ENCODE measurements at regions not wholly inside any gene's neighbourhood (a gene's known extent, or its start where the extent isn't known, plus 50 kb on each side); places are given as distances from the start of the nearest gene placed in this dataset.
"Not testable (repeated sequence)": the region's sequence is repeated elsewhere in the genome, so short reads cannot be mapped to it uniquely, and the experiment has no call there.

GRCh38 chr16:29203046-29203932, 203.2 kb downstream of the NPIPB11 start:
- H3K9me3 Mint-ChIP-seq = peaks cover 16% of the 10 kb centered on the region
- H3K27ac Mint-ChIP-seq; H3K4me3 Mint-ChIP-seq; H3K36me3 Mint-ChIP-seq (ENCODE audit: low read depth); H3K4me1 Mint-ChIP-seq (ENCODE audit: low read depth); DNase-seq (ENCODE audit: low spot score); H3K27me3 Mint-ChIP-seq (ENCODE audit: insufficient read depth); intact Hi-C loops (cut with micrococcal nuclease): not testable (repeated sequence)

GRCh38 chr16:29202642-29203041, 203.9 kb downstream of the NPIPB11 start:
- H3K36me3 Mint-ChIP-seq (ENCODE audit: low read depth); intact Hi-C loops (cut with micrococcal nuclease); H3K4me3 Mint-ChIP-seq; DNase-seq (ENCODE audit: low spot score); H3K27me3 Mint-ChIP-seq (ENCODE audit: insufficient read depth); H3K27ac Mint-ChIP-seq; H3K4me1 Mint-ChIP-seq (ENCODE audit: low read depth): not testable (repeated sequence)
- H3K9me3 Mint-ChIP-seq = peaks cover 16% of the 10 kb centered on the region

DNA sequence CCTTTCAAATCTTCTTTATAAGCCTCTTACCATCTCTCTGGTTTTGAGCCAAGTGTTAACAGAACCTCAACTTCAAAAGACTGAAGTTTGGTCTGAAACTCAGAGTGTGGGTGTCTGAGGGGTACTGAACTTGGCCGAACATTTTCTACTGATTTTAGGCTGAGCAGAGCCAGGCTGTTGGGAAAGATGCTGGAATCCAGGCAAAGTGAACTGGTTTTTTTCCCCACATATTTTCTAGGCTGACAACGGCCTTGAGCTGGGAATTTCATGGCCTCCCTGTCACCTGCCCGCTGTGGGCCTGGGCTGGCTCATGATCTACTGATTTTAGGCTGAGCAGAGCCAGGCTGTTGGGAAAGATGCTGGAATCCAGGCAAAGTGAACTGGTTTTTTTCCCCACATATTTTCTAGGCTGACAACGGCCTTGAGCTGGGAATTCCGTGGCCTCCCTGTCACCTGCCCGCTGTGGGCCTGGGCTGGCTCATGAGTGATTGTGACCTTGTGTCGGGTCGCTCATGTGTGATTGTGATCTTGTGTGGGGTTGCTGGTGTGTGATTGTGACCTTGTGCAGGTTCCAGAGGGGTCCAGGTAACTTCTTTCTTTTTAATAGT, 204.4 kb downstream of the NPIPB11 start:
- H3K4me1 Mint-ChIP-seq (ENCODE audit: low read depth); H3K4me3 Mint-ChIP-seq; H3K27ac Mint-ChIP-seq; H3K36me3 Mint-ChIP-seq (ENCODE audit: low read depth); intact Hi-C loops (cut with micrococcal nuclease); H3K27me3 Mint-ChIP-seq (ENCODE audit: insufficient read depth); DNase-seq (ENCODE audit: low spot score): not testable (repeated sequence)
- peaks cover 16% of the 10 kb centered on the region for H3K9me3 Mint-ChIP-seq

DNA sequence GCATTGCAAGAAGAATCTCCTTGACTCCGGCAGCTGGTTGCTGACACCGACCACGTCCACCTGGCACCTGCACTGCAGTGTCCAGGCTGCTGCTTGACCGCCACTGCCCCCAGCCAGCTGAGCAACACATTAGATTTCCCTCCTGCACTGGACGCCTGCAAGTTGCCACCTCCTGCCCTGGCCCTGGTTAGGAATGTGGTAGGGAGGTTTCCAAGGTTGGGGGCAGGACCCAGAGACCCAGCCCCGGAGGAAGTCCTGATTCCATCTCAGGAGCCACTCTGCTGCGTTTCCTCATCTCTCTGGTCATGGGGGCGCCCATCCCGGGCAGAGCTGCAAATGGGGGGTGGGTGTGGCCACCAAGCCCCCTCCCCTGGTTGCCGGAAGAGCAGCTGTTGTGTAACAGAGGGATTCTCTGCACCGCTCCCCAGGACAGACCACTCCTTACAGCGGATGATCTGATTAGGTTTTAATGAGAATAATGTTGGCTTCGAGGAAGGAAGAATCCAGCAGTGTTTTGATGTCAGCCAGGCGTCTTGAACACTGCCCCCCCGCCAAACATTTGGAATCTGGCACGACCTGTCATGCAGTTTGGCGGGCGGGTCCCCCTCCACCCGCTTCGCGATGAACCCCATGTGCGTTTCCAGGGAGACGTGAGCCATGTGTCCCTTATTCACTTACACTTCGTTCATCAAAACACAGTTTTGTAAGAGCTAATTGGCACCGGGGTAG, 205.1 kb downstream of the NPIPB11 start:
- H3K4me1 Mint-ChIP-seq (ENCODE audit: low read depth); H3K36me3 Mint-ChIP-seq (ENCODE audit: low read depth); H3K4me3 Mint-ChIP-seq; intact Hi-C loops (cut with micrococcal nuclease); H3K9me3 Mint-ChIP-seq; H3K27me3 Mint-ChIP-seq (ENCODE audit: insufficient read depth); H3K27ac Mint-ChIP-seq; DNase-seq (ENCODE audit: low spot score): not testable (repeated sequence)

GRCh38 chr16:29200681-29201080, 205.8 kb downstream of the NPIPB11 start:
- intact Hi-C loops (cut with micrococcal nuclease); H3K36me3 Mint-ChIP-seq (ENCODE audit: low read depth); H3K4me3 Mint-ChIP-seq; H3K4me1 Mint-ChIP-seq (ENCODE audit: low read depth); H3K9me3 Mint-ChIP-seq; H3K27me3 Mint-ChIP-seq (ENCODE audit: insufficient read depth); H3K27ac Mint-ChIP-seq; DNase-seq (ENCODE audit: low spot score): not testable (repeated sequence)

- DNase-seq (ENCODE audit: low spot score); intact Hi-C loops (cut with micrococcal nuclease); H3K9me3 Mint-ChIP-seq: not testable (repeated sequence)
Observed at GRCh38 chr16:29200135-29200601, 206.3 kb downstream of the NPIPB11 start.

GRCh38 chr16:29199626-29200025, 206.9 kb downstream of the NPIPB11 start:
- H3K36me3 Mint-ChIP-seq (ENCODE audit: low read depth); H3K9me3 Mint-ChIP-seq; intact Hi-C loops (cut with micrococcal nuclease); H3K27ac Mint-ChIP-seq; DNase-seq (ENCODE audit: low spot score); H3K4me3 Mint-ChIP-seq; H3K27me3 Mint-ChIP-seq (ENCODE audit: insufficient read depth); H3K4me1 Mint-ChIP-seq (ENCODE audit: low read depth): not testable (repeated sequence)

More at GRCh38 chr16:29200135-29200601, 206.3 kb downstream of the NPIPB11 start:
- H3K36me3 Mint-ChIP-seq (ENCODE audit: low read depth); H3K27ac Mint-ChIP-seq; H3K27me3 Mint-ChIP-seq (ENCODE audit: insufficient read depth); H3K4me3 Mint-ChIP-seq; H3K4me1 Mint-ChIP-seq (ENCODE audit: low read depth): not testable (repeated sequence)

DNA sequence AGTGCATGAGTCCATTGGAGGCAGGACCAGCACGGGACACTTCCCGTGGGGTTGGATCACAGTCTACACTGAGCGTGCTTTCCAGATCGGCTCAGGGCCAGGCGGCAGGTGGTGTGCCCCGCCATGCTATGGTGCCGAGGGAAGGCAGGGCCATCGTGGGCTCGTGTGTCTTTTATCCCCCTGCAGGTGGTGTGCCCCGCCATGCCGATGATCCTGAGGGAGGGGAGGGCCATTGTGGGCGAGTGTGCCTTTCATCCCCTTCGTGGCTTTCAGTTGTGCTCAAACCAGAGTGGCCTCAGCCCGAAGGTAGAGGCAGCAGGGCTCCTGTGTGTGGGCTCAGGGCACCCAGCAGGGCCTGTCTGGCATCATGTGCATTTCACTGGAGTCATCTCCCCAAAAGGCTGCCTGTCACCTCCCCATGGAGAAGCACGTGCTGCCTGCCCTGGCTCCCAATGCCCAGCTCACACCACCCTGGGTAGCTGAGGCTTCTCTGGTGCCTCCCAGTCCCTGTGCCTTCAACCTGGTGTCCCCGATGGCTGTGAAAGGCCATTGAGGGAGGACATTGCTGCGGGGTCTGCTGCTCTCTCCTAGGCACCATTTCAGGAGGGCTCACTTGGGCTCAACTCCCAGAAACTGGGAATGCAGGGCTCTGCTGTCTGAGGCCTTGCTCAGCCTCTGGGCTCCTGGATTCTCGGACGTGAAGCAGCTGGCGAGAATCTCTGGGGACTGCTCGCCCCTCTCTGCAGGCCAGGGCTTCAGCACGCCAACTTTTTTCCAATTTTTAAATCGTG, 207.6 kb downstream of the NPIPB11 start:
- Mint-ChIP-seq H3K36me3 (ENCODE audit: low read depth) (no peaks in the 10 kb centered on the region), H3K27me3 (ENCODE audit: insufficient read depth) (no peaks in the 10 kb centered on the region), H3K27ac (no peak overlapping the region), H3K4me3 (no peak overlapping the region), H3K4me1 (ENCODE audit: low read depth) (no peaks in the 10 kb centered on the region), H3K9me3 (no peaks in the 10 kb centered on the region)
- intact Hi-C loops (cut with micrococcal nuclease) = no loop called here
- no peak for DNase-seq (ENCODE audit: low spot score)

GRCh38 chr16:29198231-29198630, 208.3 kb downstream of the NPIPB11 start:
- H3K27ac Mint-ChIP-seq = no peak overlapping the region
- H3K27me3 Mint-ChIP-seq (ENCODE audit: insufficient read depth) = no peaks in the 10 kb centered on the region
- H3K36me3 Mint-ChIP-seq (ENCODE audit: low read depth) = no peaks in the 10 kb centered on the region
- no peak for DNase-seq (ENCODE audit: low spot score)
- H3K9me3 Mint-ChIP-seq = no peaks in the 10 kb centered on the region
- H3K4me1 Mint-ChIP-seq (ENCODE audit: low read depth) = no peaks in the 10 kb centered on the region
- H3K4me3 Mint-ChIP-seq = no peak overlapping the region
- intact Hi-C loops (cut with micrococcal nuclease) = no loop called here

- H3K27ac Mint-ChIP-seq; intact Hi-C loops (cut with micrococcal nuclease); H3K4me1 Mint-ChIP-seq (ENCODE audit: low read depth); H3K4me3 Mint-ChIP-seq; H3K36me3 Mint-ChIP-seq (ENCODE audit: low read depth); H3K27me3 Mint-ChIP-seq (ENCODE audit: insufficient read depth); DNase-seq (ENCODE audit: low spot score); H3K9me3 Mint-ChIP-seq: not testable (repeated sequence)
Observed at GRCh38 chr16:29197494-29198100, 208.9 kb downstream of the NPIPB11 start.

DNA sequence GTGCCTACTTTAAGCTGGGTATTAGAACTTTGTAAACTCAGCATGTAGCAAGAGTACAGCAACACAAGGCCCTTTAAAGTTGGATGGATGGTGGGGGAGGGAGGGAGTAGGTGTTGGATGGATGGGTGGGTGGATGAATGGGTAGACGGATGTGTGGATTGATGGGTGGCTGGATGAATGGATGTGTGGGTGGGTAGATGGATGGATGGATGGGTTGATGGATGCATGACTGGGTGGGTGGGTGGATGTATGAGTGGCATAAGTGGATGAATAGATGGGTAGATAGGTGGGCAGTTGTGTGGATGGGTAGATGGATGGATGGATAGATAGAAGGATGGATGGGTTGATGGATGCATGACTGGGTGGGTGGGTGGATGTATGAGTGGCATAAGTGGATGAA, 209.8 kb downstream of the NPIPB11 start:
- H3K4me1 Mint-ChIP-seq (ENCODE audit: low read depth); H3K4me3 Mint-ChIP-seq; H3K9me3 Mint-ChIP-seq; H3K27ac Mint-ChIP-seq; H3K36me3 Mint-ChIP-seq (ENCODE audit: low read depth); H3K27me3 Mint-ChIP-seq (ENCODE audit: insufficient read depth); intact Hi-C loops (cut with micrococcal nuclease); DNase-seq (ENCODE audit: low spot score): not testable (repeated sequence)

GRCh38 chr16:29195116-29195872, 210.4 kb downstream of the LAT start:
- H3K4me1 Mint-ChIP-seq (ENCODE audit: low read depth); H3K4me3 Mint-ChIP-seq; H3K27ac Mint-ChIP-seq; H3K27me3 Mint-ChIP-seq (ENCODE audit: insufficient read depth); intact Hi-C loops (cut with micrococcal nuclease); DNase-seq (ENCODE audit: low spot score); H3K36me3 Mint-ChIP-seq (ENCODE audit: low read depth); H3K9me3 Mint-ChIP-seq: not testable (repeated sequence)
